ENCODE measurements at regions not wholly inside any gene's neighbourhood (a gene's known extent, or its start where the extent isn't known, plus 50 kb on each side); places are given as distances from the start of the nearest gene placed in this dataset.

DNA sequence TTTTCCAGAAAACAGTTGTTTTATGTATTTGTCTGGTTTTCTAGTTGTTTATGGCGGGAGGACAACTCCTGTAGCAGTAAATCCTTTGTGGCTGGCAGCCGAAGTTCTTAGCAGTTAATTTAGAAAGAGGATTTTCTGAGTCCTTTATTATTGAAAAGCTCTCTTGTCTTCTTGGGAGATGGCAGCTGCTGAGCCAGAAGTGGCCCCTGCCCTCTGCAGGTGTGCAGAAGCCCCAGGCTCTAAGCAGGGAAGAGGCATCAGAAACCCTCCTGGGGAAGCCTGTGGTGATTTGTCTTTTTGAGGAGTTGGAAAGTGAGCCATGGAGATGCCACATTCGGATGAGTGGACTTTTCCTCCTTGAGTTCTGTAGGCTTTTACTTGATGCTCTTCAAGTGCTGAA is 106.3 kb downstream of the GLRX3 start:
- no peak for TF ChIP-seq CTCF (IDR thresholded peaks at IDR 0.05)
- TF ChIP-seq POLR2AphosphoS5 (IDR thresholded peaks at IDR 0.05; ENCODE audit: low read depth, low read length), result no peak
